ENCODE measurements at regions not wholly inside any gene's neighbourhood (a gene's known extent, or its start where the extent isn't known, plus 50 kb on each side); places are given as distances from the start of the nearest gene placed in this dataset.

DNA sequence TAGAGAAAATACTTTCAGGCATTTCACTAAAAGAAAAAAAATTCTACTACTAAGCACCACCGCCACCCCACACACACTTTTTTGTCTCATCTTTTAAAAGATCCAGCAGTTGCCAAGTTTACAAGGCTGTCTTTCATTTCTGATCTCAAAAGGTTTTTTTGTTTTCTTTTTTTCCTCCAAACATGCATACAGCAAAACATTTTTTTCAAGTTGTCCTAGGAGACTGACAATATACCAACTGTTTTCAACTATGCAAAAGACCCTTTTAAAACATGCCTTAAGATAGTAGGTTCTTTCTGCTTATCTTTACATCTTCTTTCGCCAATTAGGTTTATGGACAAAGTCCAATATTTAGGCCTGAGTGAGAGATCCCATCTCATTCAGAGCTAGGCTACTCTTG, 65.2 kb downstream of the HMHB1 start:
- TF ChIP-seq ZFP3 (CRISPR knock-in tag; IDR thresholded peaks at IDR 0.05) (no peak), GLIS3 (CRISPR knock-in tag; IDR thresholded peaks at IDR 0.05) (no peak), CSDC2 (CRISPR knock-in tag; IDR thresholded peaks at IDR 0.05) (no peak), ZC3H10 (CRISPR knock-in tag; IDR thresholded peaks at IDR 0.05) (no peak), PPARA (CRISPR knock-in tag; IDR thresholded peaks at IDR 0.05; ENCODE audit: borderline replicate concordance) (no peak), ARNTL (CRISPR knock-in tag; IDR thresholded peaks at IDR 0.05; ENCODE audit: borderline replicate concordance, low read depth) (no peak), RARB (CRISPR knock-in tag; IDR thresholded peaks at IDR 0.05) (no peak), TCF4 (CRISPR knock-in tag; IDR thresholded peaks at IDR 0.05; ENCODE audit: borderline replicate concordance) (no peak), BACH2 (CRISPR knock-in tag; IDR thresholded peaks at IDR 0.05; ENCODE audit: borderline replicate concordance) (no peak)
- TF ChIP-seq, protein P1, sequence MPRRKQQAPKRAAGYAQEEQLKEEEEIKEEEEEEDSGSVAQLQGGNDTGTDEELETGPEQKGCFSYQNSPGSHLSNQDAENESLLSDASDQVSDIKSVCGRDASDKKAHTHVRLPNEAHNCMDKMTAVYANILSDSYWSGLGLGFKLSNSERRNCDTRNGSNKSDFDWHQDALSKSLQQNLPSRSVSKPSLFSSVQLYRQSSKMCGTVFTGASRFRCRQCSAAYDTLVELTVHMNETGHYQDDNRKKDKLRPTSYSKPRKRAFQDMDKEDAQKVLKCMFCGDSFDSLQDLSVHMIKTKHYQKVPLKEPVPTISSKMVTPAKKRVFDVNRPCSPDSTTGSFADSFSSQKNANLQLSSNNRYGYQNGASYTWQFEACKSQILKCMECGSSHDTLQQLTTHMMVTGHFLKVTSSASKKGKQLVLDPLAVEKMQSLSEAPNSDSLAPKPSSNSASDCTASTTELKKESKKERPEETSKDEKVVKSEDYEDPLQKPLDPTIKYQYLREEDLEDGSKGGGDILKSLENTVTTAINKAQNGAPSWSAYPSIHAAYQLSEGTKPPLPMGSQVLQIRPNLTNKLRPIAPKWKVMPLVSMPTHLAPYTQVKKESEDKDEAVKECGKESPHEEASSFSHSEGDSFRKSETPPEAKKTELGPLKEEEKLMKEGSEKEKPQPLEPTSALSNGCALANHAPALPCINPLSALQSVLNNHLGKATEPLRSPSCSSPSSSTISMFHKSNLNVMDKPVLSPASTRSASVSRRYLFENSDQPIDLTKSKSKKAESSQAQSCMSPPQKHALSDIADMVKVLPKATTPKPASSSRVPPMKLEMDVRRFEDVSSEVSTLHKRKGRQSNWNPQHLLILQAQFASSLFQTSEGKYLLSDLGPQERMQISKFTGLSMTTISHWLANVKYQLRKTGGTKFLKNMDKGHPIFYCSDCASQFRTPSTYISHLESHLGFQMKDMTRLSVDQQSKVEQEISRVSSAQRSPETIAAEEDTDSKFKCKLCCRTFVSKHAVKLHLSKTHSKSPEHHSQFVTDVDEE (CRISPR knock-in tag; IDR thresholded peaks at IDR 0.05) = no peak
- TF ChIP-seq, protein P2, sequence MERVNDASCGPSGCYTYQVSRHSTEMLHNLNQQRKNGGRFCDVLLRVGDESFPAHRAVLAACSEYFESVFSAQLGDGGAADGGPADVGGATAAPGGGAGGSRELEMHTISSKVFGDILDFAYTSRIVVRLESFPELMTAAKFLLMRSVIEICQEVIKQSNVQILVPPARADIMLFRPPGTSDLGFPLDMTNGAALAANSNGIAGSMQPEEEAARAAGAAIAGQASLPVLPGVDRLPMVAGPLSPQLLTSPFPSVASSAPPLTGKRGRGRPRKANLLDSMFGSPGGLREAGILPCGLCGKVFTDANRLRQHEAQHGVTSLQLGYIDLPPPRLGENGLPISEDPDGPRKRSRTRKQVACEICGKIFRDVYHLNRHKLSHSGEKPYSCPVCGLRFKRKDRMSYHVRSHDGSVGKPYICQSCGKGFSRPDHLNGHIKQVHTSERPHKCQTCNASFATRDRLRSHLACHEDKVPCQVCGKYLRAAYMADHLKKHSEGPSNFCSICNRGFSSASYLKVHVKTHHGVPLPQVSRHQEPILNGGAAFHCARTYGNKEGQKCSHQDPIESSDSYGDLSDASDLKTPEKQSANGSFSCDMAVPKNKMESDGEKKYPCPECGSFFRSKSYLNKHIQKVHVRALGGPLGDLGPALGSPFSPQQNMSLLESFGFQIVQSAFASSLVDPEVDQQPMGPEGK (CRISPR knock-in tag; IDR thresholded peaks at IDR 0.05; ENCODE audit: borderline replicate concordance) = no peak
